Inferior parietal cortex (tissue), 1 donor: ENCODE measurements at regions not wholly inside any gene's neighbourhood (a gene's known extent, or its start where the extent isn't known, plus 50 kb on each side); places are given as distances from the start of the nearest gene placed in this dataset.

Source experiments
- DNase-seq: peaks from one replicate; pipeline ENCODE4 v3.0.0-alpha.2; 2016; ENCODE audit errors: extremely low spot score

DNA sequence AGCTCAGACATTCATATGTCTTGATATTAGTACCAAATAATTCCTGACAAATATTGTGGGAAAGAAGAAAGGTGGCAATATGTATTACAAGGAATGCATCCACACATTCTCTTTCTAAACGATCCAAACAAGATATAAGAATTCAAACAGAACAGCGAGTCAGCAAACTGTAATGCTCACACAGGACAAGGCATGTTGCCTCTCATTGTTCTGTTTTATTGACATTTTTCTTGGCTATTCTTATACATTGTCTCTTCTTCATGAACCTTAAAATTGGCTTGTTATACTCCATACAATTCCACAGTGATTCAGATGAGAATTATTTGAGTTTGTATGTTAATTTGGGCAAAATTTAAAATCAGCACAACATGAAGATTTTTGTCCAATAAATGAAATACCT is 189.1 kb downstream of the HS3ST3B1 start:
- no peak for DNase-seq

DNA sequence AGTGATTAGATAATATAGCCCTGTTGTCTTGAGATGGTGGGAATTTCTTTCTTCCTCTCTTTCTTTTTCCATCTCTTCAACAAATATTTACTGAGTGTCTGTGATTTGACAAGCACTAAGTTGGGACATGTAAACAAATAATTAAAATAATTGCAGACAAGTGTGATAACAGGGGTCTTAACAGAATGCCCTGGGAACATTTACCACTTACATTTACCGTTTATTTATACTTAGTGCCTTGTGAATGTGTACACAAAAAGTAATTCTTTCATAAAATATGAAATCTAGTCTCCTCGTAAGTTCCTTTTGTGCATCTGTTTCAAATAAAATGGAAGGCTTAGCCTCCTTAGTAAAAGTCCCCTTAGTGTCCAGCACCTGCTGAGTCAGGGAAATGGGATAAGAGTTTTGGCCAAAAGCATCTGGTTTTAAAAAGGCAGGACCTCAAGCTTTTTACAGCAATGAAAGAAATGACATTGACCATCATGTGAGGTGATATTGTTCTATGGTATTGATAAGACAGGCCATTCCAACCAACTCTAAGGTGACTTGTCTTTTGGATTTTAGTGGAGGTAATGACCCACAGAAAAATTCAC is 188.2 kb downstream of the HS3ST3B1 start:
- no peak for DNase-seq

DNA sequence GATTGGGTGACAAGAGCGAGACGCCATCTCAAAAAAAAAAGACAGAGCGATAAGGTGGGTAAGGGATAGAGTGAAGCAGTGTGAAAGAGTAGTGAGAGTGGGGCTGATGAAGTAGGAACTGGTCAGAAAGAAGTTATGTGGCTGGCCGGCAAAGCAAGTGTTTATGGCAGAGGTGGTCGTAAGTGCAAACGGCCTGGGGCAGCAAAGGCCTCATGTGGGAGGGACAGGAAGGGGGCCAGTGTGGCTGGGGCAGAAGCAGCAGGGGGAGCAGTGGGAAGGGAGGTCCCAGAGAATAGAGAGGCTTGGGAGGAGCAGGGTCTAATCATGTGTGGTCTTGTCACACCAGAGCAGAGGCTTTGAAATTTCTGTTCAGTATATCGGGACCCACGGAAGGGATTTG is 186.2 kb downstream of the HS3ST3B1 start:
- no peak for DNase-seq

DNA sequence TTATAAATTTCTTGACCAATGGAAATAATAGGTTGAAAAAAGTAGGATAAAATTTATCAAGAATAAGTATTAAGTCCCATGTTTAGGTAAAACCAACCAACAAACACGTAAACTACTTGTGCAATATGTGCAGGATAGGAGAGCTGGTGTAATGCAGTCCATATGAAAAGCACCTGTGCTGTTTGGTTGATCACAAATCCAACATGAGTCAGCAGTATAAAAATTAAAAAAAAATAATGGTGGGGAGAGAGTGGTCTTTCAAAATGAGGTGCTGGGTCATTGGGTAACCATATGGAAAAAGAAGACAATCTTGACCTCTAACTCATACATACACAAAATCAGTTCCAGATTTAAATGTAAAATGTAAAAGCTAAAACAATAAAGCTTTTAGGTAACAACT is 181.8 kb downstream of the HS3ST3B1 start:
- DNase-seq: no peak

DNA sequence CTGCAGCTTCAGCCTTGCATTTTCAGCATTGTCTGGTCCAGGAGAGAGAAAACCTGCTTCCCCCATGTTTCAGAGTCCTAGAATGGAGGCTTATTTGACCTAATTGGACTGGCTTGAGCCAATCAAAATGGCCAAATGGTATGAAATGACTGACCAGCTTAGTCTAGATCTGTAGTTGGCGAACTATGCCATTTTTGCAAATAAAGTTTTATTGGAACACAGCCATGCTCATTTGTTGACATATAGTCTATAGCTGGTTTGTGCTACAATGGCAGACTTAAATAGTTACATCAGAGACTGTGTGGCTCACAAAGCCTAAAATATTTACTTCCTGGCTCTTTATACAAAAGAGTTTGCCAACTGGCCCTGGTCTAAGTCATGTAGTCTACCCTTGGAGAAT is 180.8 kb downstream of the HS3ST3B1 start:
- DNase-seq: no peak

DNA sequence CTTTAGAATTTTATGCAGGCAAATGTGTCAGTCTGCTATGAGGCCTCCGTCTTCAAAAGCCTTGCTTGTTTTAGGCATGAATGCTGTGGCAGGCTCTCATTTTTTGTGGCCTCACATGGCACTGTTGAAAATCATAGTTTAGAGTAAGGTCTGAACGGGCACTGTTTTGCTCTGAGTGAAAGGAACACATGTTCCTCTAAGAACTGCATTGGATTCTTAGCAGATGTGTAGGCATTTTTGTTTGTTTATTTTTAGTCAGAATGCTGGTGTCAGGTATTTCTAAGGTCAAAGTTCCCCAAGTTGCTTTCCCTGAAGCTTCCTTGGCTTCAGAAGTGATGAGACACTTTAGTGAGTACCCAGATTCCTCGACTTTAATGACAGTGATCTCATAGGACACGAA is 173.7 kb downstream of the HS3ST3B1 start:
- no peak for DNase-seq

- no peak for DNase-seq
These were observed 170.2 kb downstream of the HS3ST3B1 start for GRCh38 chr17:14471052-14471451.

DNA sequence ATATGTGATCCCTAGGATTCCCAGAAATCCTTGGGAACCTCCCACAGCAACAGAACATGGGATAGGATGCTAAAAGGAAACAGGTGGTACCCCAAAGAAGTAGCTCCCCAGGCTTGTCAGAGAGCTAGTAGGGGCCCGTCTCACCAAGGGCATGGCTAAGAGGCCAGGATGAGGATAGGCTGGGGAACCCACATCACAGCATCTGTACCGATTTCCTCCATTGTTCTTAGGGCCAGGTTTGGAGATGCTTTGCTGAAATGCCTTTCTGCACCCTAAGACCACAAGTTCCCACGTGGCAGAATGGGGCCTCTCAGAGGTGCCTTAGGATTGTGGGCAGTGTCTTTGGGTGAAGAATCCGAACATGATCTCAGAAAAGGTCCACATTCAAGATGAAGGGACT is 169.5 kb downstream of the HS3ST3B1 start:
- no peak for DNase-seq

DNA sequence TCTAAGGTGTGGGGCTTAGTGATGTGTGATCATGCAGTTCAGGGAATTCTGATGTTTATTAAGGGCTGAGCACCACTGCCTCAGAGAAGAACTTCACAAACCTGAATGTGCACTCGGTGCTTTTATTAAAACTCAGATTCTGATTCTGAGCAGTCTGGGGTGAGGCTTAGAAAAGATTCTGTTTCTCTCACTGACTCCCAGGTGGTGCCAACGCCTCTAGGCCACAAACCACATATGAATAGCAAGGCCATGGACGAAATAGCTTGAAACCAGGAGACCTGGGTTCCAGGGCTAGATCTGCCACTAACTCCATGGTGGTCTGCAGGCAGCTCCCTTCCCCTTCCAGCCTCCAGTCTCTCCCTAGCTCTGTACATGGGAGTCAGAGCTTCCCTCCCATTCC is 169.1 kb downstream of the HS3ST3B1 start:
- DNase-seq: no peak

DNA sequence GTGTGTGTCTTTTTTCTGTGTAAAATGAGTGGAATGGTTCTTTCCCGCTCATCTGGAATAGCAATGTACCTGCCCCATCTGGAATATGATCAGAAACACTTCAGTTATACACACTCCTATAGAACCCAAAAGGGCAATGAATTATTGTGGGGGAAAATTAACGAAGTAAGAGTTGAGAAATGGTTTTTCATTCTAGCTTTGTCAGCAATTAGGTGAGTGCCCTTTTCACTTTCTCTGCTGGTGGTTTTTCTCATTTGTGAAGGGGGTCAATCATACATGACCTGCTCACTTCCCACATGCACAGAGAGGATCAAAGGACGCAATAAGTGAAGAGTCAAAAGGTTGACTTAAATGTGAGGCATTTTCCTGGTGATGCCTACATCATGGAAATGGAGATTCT is 168.0 kb downstream of the HS3ST3B1 start:
- DNase-seq: no peak

GRCh38 chr17:14461227-14461548 is 160.3 kb downstream of the HS3ST3B1 start:
- DNase-seq: no peak

- DNase-seq: no peak
These were observed 159.8 kb downstream of the HS3ST3B1 start for GRCh38 chr17:14460516-14461226.

DNA sequence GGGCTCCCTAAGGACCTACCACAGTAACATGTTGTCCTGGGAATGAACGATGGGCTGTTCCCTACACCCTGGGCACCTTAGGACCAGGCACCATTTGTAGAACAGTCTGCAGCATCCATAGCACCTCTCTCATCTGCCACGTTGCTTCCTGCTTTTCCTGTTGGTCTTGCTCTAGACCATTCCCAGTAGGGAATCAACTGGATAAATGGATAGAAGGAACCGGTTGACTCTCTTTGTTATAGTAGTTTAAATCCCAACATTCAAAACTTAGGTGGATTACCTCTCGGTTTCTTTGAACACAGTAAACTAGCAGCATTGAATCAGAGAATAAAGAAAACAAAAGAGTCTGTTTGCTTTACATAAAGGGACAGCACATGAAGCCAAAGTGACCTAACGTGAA is 159.1 kb downstream of the HS3ST3B1 start:
- DNase-seq: no peak

- DNase-seq: no peak
These were observed 157.8 kb downstream of the HS3ST3B1 start for GRCh38 chr17:14458724-14459123.

GRCh38 chr17:14454746-14455145 is 153.9 kb downstream of the HS3ST3B1 start:
- DNase-seq: no peak

DNA sequence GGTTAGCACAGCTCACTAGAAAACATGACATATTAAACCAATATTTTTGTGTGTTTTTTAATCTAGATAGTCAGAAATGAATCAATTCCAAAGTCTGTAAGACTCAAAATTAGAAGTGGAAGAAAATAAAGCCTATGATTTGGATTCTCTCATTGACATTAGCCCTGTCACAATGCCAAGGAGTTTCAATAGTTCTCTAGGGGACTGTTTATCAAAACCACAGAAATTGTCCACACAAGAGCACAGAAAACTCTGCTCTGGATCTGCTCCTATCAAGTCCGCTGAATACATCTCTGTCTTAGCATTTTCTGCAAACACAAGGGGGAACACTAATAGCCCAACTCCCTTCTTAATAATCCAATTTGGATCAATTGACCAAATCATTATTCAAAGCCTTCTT is 152.0 kb downstream of the HS3ST3B1 start:
- no peak for DNase-seq

GRCh38 chr17:14451729-14452191 is 150.9 kb downstream of the HS3ST3B1 start:
- no peak for DNase-seq

- no peak for DNase-seq
These were observed 147.9 kb downstream of the HS3ST3B1 start for GRCh38 chr17:14448818-14449217.

GRCh38 chr17:14446825-14447224 is 145.9 kb downstream of the HS3ST3B1 start:
- DNase-seq: no peak

DNA sequence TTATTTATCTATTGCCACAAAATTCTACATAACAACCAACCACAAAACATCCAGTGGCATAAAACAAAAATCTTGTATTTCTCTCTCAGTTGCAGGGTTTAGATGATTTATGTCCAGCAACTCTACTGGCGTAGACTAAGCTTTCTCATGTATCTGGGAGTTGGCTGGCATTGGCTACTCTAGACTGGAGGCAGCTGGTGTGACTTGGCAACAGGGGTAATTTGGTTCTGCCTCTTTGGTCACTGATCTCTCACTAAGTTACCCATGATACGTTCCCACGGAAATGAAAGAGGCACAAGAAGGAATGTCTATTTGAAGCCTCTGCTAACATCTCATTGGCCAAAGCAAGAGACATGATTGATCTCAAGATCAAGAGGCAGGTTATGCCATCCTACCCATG is 144.0 kb downstream of the HS3ST3B1 start:
- DNase-seq: no peak

- no peak for DNase-seq
These were observed 142.1 kb downstream of the HS3ST3B1 start for GRCh38 chr17:14442798-14443528.

- no peak for DNase-seq
These were observed 136.3 kb downstream of the HS3ST3B1 start for GRCh38 chr17:14437176-14437575.

DNA sequence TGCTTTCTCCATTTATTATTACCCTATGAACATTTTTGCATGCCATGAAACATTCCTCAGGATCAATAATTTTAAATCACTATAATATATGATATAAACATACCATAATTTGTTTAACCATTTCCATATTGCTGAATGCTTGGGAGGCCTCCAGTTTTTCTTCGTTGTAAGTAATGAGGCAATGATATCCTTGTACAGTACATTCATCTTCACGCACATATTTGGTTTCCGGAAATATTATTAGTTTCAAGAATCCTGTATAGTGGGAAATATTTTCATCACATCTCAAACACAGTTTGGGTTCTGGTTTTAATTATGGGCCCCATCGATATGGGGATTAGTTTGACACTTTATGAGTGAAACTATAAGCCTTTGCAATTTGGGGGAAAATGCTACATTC is 135.4 kb downstream of the HS3ST3B1 start:
- no peak for DNase-seq
